GM12878 (cell line): ENCODE measurements at regions not wholly inside any gene's neighbourhood (a gene's known extent, or its start where the extent isn't known, plus 50 kb on each side); places are given as distances from the start of the nearest gene placed in this dataset.

Experiments used
- ATAC-seq: fragments of 200-7000 bp; cut with Tn5 transposase; 3 replicates; pipeline ENCODE4 v1.9.1; 2020; ENCODE audit warnings: mild to moderate bottlenecking, moderate library complexity
- BruUV-seq: library from RNA; stranded (reverse); fragments of 400-500 nt; replicated peaks from 2 replicates; lab custom pipeline; 2021; lab: Mats Ljungman, UMichigan
- CTCF ChIA-PET: fragments of 300-600 bp; sonication (Branson Sonifier 250); formaldehyde crosslinking; extraction: SDS; loops from one replicate; lab custom pipeline; 2021; ENCODE audit warnings: inconsistent platforms; lab: Yijun Ruan, JAX
- POLR2A ChIA-PET: fragments of 350-600 bp; formaldehyde crosslinking; extraction: SDS; loops from one replicate; lab custom pipeline; 2021; ENCODE audit warnings: inconsistent platforms; lab: Charles Lee
- RAD21 ChIA-PET: fragments of 300-600 bp; sonication (Branson Sonifier 250); formaldehyde crosslinking; loops from one replicate; lab custom pipeline; 2023; ENCODE audit warnings: antibody characterized with exemption; ENCODE audit not compliant: unreplicated experiment; lab: Charles Lee
- SMC1A ChIA-PET: fragments of 300-600 bp; sonication (Branson Sonifier 250); formaldehyde crosslinking; loops from one replicate; lab custom pipeline; 2023; ENCODE audit not compliant: unreplicated experiment, uncharacterized antibody; lab: Charles Lee
- DNase-seq: peaks from one replicate; pipeline ENCODE4 v3.0.0-alpha.2; 2011; ENCODE audit warnings: low read depth, low spot score
- FAIRE-seq: peaks from 3 replicates; lab custom pipeline; 2011; peaks lifted over from hg19 to GRCh38; lab: Jason Lieb, UNC
- H2AFZ ChIP-seq: 2 replicates; pipeline ENCODE4 v1.6.0; 2011; ENCODE audit warnings: low read depth, low read length, control low read depth; ENCODE audit not compliant: control insufficient read depth
- H3K27ac ChIP-seq: 2 replicates; pipeline ENCODE4 v1.5.1; 2011; ENCODE audit warnings: control low read depth; ENCODE audit not compliant: control insufficient read depth, insufficient read depth
- H3K27me3 ChIP-seq, 2 experiments: replicated peaks in 1 of 2; 2 replicates each; pipeline versions ENCODE4 v1.6.0 to v1.6.1; 2011; ENCODE audit warnings: low read length in 1 of 2; ENCODE audit not compliant: control insufficient read depth in 2 of 2, insufficient read depth in 2 of 2
- H3K36me3 ChIP-seq, 2 experiments: 2 replicates each; pipeline ENCODE4 v1.5.1; 2011; ENCODE audit warnings: low read length in 1 of 2; ENCODE audit not compliant: control insufficient read depth in 2 of 2, insufficient read depth in 2 of 2
- H3K4me1 ChIP-seq: 2 replicates; pipeline ENCODE4 v1.6.1; 2011; ENCODE audit warnings: mild to moderate bottlenecking, low read length, moderate library complexity, mixed read lengths; ENCODE audit not compliant: control insufficient read depth, insufficient read depth
- H3K4me2 ChIP-seq: 2 replicates; pipeline ENCODE4 v1.6.0; 2011; ENCODE audit warnings: control low read depth; ENCODE audit not compliant: control insufficient read depth, insufficient read depth
- H3K4me3 ChIP-seq: fragments of 200-600 bp; sonication (generic); 2 replicates; pipeline ENCODE4 v1.5.1; 2016
- H3K79me2 ChIP-seq: 2 replicates; pipeline ENCODE4 v1.6.0; 2011; ENCODE audit warnings: low read length; ENCODE audit not compliant: control insufficient read depth, insufficient read depth
- H3K9ac ChIP-seq: 2 replicates; pipeline ENCODE4 v1.8.0; 2011; ENCODE audit warnings: low read length, control low read depth, mixed read lengths; ENCODE audit not compliant: control insufficient read depth, insufficient read depth
- H3K9me3 ChIP-seq: replicated peaks from 3 replicates; pipeline ENCODE4 v1.5.1; 2011; ENCODE audit warnings: mild to moderate bottlenecking, low read length; ENCODE audit not compliant: control insufficient read depth, insufficient read depth
- H4K20me1 ChIP-seq: 2 replicates; pipeline ENCODE4 v1.6.0; 2011; ENCODE audit not compliant: control insufficient read depth, insufficient read depth
- BRCA1 ChIP-seq: IDR thresholded peaks from 2 replicates; pipeline ENCODE4 v1.6.1; 2011; ENCODE audit warnings: low read depth, low read length, improper control_type of control experiment
- CEBPB ChIP-seq, 2 experiments: fragments of 150-350 bp in 1 of 2; IDR thresholded peaks; 2 replicates each; pipeline ENCODE4 v1.6.1; 2012 to 2014; ENCODE audit warnings: low read depth in 2 of 2, low read length in 2 of 2, borderline replicate concordance in 1 of 2, inconsistent platforms in 1 of 2
- CHD1 ChIP-seq: IDR thresholded peaks from 2 replicates; pipeline ENCODE4 v1.6.1; 2012; ENCODE audit warnings: low read depth, low read length, improper control_type of control experiment
- DPF2 ChIP-seq: fragments of 450-650 bp; IDR thresholded peaks from 2 replicates; pipeline ENCODE4 v1.6.1; 2017; ENCODE audit warnings: mild to moderate bottlenecking
- EZH2 ChIP-seq: IDR thresholded peaks from 2 replicates; pipeline ENCODE4 v1.6.1; 2012; ENCODE audit warnings: low read depth, mild to moderate bottlenecking, control low read depth, inconsistent platforms, low read length, borderline replicate concordance; ENCODE audit not compliant: control insufficient read depth
- RCOR1 ChIP-seq: conservative IDR thresholded peaks from 2 replicates; pipeline ENCODE4 v1.6.1; 2012; ENCODE audit warnings: low read depth, low read length, improper control_type of control experiment
- RFX5 ChIP-seq: IDR thresholded peaks from 2 replicates; pipeline ENCODE4 v1.6.1; 2011; ENCODE audit warnings: low read depth, low read length, improper control_type of control experiment
- SIX5 ChIP-seq: IDR thresholded peaks from 2 replicates; pipeline ENCODE4 v1.6.1; 2011; ENCODE audit warnings: mild to moderate bottlenecking, low read depth, low read length, moderate library complexity; ENCODE audit not compliant: severe bottlenecking
- SMAD5 ChIP-seq: IDR thresholded peaks from 2 replicates; pipeline ENCODE4 v1.6.1; 2016; ENCODE audit warnings: antibody characterized with exemption, low read depth
- STAT3 ChIP-seq: IDR thresholded peaks from 2 replicates; pipeline ENCODE4 v1.6.1; 2011; ENCODE audit warnings: low read depth, low read length, improper control_type of control experiment
- YBX1 ChIP-seq: fragments of 450-650 bp; IDR thresholded peaks from 2 replicates; pipeline ENCODE4 v1.6.1; 2016; ENCODE audit warnings: antibody characterized with exemption
- ZBED1 ChIP-seq: IDR thresholded peaks from 2 replicates; pipeline ENCODE4 v1.6.1; 2016; ENCODE audit warnings: borderline replicate concordance
- ZNF384 ChIP-seq: IDR thresholded peaks from 2 replicates; pipeline ENCODE4 v1.6.1; 2012; ENCODE audit warnings: low read depth, mild to moderate bottlenecking, low read length, improper control_type of control experiment, borderline replicate concordance
- in situ Hi-C: fragments of 300-500 bp; cut with MboI; formaldehyde crosslinking; loops from 9 replicates; pipeline ENCODE4 v1.14.3; 2018; ENCODE audit warnings: mixed read lengths
- intact Hi-C: fragments of 100-400 bp; cut with micrococcal nuclease; formaldehyde crosslinking; loops from one replicate; pipeline ENCODE4 v1.14.2; 2022; ENCODE audit not compliant: unreplicated experiment
- TF ChIP-seq, protein P1 (sequence below): IDR thresholded peaks from 2 replicates; pipeline ENCODE4 v1.6.1; 2012; ENCODE audit warnings: low read depth, low read length, improper control_type of control experiment
- TF ChIP-seq, protein P2 (sequence below): IDR thresholded peaks from 2 replicates; pipeline ENCODE4 v1.6.1; 2011; ENCODE audit warnings: low read depth, low read length, improper control_type of control experiment, borderline replicate concordance
- TF ChIP-seq, protein P3 (sequence below): fragments of 450-650 bp; IDR thresholded peaks from 2 replicates; pipeline ENCODE4 v1.6.1; 2014; ENCODE audit warnings: mild to moderate bottlenecking

DNA sequence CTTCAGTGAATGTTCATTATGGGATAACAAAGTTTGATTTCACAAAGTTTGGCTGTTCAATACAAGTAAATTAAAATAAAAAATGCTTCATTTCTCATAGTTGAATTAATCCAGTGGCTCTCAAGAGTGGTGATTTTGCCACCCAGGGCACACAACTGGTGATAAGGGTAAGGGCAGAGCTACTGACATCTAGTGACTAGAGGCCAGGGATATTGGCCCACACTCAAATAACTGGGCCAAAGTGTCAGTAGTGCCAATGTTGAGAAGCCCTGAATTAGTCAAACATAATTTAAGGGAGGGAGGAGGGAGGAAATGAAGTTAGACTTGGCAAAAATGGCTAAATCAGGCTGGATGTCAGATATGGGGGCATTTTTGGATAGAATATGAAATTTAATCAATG lies 880.5 kb upstream of the ADGRL4 start:
- DNase-seq (no peak), FAIRE-seq (no peak), ATAC-seq (no peak)
- Histone ChIP-seq H3K4me2 (no peak overlapping the region), H3K79me2 (no peaks in the 10 kb centered on the region), H3K27me3 (no peaks in the 10 kb centered on the region), H3K9me3 (no peaks in the 10 kb centered on the region), H3K9ac (no peak overlapping the region), H3K36me3 (no peaks in the 10 kb centered on the region), H3K4me1 (no peaks in the 10 kb centered on the region), H4K20me1 (no peaks in the 10 kb centered on the region), H2AFZ (no peak overlapping the region), H3K27ac (no peak overlapping the region), H3K4me3 (no peak overlapping the region)
- TF ChIP-seq CEBPB (IDR thresholded peaks at IDR 0.05; ENCODE audit: borderline replicate concordance in 1 of 2, low read depth in 2 of 2, low read length in 2 of 2) (no peak), YBX1 (no peak), STAT3 (no peak), CHD1 (no peak)
- TF ChIP-seq, protein P1, sequence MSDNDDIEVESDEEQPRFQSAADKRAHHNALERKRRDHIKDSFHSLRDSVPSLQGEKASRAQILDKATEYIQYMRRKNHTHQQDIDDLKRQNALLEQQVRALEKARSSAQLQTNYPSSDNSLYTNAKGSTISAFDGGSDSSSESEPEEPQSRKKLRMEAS, result no peak
- SMC1A ChIA-PET, result interaction anchor here (1.3 kb wide), 1 partner anchor 118 kb away, joined by 3 read pairs; no protein-coding TSS in a partner anchor
- in situ Hi-C loops, result no loop called here
- RAD21 ChIA-PET, result no interaction called here
- POLR2A ChIA-PET, result no interaction called here
- CTCF ChIA-PET, result no interaction called here
- intact Hi-C loops, result no loop called here
- no TSS peak for BruUV-seq

DNA sequence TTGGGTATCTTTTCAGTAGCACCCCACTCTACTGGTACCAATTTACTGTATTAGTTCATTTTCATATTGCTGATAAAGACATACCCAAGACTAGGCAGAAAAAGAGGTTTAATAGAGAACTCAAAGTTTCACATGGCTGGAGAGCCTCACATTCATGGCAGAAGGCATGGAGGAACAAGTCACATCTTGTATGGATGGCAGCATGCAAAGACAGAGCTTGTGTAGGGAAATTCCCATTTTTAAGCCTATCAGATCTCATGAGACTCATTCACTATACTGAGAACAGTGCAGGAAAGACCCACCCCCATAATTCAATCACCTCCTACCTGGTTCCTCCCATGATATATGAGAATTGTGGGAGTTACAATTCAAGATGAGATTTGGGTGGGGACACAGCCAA lies 878.6 kb upstream of the ADGRL4 start:
- TF ChIP-seq ZNF384, result no peak
- no peak for TF ChIP-seq EZH2
- TF ChIP-seq SIX5, result no peak
- TF ChIP-seq RCOR1, result no peak
- TF ChIP-seq SMAD5, result no peak
- no peak for TF ChIP-seq RFX5
- TF ChIP-seq DPF2, result no peak
- TF ChIP-seq, protein P2, sequence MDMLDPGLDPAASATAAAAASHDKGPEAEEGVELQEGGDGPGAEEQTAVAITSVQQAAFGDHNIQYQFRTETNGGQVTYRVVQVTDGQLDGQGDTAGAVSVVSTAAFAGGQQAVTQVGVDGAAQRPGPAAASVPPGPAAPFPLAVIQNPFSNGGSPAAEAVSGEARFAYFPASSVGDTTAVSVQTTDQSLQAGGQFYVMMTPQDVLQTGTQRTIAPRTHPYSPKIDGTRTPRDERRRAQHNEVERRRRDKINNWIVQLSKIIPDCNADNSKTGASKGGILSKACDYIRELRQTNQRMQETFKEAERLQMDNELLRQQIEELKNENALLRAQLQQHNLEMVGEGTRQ, result no peak
- TF ChIP-seq ZBED1, result no peak
- no peak for TF ChIP-seq BRCA1
- TF ChIP-seq, protein P3, sequence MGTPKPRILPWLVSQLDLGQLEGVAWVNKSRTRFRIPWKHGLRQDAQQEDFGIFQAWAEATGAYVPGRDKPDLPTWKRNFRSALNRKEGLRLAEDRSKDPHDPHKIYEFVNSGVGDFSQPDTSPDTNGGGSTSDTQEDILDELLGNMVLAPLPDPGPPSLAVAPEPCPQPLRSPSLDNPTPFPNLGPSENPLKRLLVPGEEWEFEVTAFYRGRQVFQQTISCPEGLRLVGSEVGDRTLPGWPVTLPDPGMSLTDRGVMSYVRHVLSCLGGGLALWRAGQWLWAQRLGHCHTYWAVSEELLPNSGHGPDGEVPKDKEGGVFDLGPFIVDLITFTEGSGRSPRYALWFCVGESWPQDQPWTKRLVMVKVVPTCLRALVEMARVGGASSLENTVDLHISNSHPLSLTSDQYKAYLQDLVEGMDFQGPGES, result no peak
- H3K4me2 ChIP-seq, result no peak overlapping the region
- no peak overlapping the region for H2AFZ ChIP-seq
- ChIA-PET SMC1A (interaction anchor here (0.6 kb wide), 1 partner anchor 43 kb away, joined by 3 read pairs; no protein-coding TSS in a partner anchor), RAD21 (no interaction called here), CTCF (no interaction called here), POLR2A (no interaction called here)
- in situ Hi-C loops (no loop called here), intact Hi-C loops (no loop called here)
- no peaks in the 10 kb centered on the region for H3K4me1 ChIP-seq
- no peak overlapping the region for H3K27ac ChIP-seq
- no peaks in the 10 kb centered on the region for H3K27me3 ChIP-seq
- DNase-seq (no peak), ATAC-seq (no peak), FAIRE-seq (no peak)
- H3K79me2 ChIP-seq, result no peaks in the 10 kb centered on the region
- BruUV-seq, result no TSS peak
- no peaks in the 10 kb centered on the region for H4K20me1 ChIP-seq
- H3K9ac ChIP-seq, result no peak overlapping the region
- no peaks in the 10 kb centered on the region for H3K36me3 ChIP-seq
- no peaks in the 10 kb centered on the region for H3K9me3 ChIP-seq
- no peak overlapping the region for H3K4me3 ChIP-seq
